ENCODE measurements at regions not wholly inside any gene's neighbourhood (a gene's known extent, or its start where the extent isn't known, plus 50 kb on each side); places are given as distances from the start of the nearest gene placed in this dataset.

DNA sequence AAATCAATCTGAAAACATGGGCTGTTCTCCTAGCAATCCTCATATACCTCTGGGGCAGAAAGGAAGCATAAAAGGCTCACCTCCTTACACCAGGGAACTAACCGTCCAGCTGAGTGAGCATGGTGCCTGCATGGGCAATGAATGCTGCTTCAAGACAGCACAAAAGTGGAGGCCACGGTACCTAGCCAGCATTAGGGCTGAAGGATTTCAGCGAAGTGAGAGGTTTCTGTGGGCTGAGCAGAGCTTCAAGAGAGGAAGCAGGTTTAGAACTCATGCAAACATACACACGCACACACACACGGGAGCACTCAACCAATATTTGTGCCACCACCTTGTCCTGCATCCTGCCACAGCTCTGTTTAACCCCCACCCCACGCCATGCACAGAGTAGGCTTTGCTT lies 838.5 kb upstream of the TMEM132C start:
- no peak overlapping the region for H3K27ac Mint-ChIP-seq (ENCODE audit: unreplicated experiment)
- intact Hi-C loops (cut with micrococcal nuclease; ENCODE audit: unreplicated experiment) = no loop called here
- no peaks in the 10 kb centered on the region for H3K4me1 Mint-ChIP-seq (ENCODE audit: low read depth, unreplicated experiment)
- no peak for DNase-seq
- no peak overlapping the region for H3K4me3 Mint-ChIP-seq (ENCODE audit: low read depth, unreplicated experiment)
- no TSS peak for BruUV-seq (replicated peaks)
- TF ChIP-seq, protein P1, sequence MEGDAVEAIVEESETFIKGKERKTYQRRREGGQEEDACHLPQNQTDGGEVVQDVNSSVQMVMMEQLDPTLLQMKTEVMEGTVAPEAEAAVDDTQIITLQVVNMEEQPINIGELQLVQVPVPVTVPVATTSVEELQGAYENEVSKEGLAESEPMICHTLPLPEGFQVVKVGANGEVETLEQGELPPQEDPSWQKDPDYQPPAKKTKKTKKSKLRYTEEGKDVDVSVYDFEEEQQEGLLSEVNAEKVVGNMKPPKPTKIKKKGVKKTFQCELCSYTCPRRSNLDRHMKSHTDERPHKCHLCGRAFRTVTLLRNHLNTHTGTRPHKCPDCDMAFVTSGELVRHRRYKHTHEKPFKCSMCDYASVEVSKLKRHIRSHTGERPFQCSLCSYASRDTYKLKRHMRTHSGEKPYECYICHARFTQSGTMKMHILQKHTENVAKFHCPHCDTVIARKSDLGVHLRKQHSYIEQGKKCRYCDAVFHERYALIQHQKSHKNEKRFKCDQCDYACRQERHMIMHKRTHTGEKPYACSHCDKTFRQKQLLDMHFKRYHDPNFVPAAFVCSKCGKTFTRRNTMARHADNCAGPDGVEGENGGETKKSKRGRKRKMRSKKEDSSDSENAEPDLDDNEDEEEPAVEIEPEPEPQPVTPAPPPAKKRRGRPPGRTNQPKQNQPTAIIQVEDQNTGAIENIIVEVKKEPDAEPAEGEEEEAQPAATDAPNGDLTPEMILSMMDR (IDR thresholded peaks at IDR 0.05; ENCODE audit: unreplicated experiment) = no peak
- no peaks in the 10 kb centered on the region for H3K36me3 Mint-ChIP-seq (ENCODE audit: insufficient read depth, unreplicated experiment)
- CTCF ChIA-PET = no interaction called here
- H3K27me3 Mint-ChIP-seq (ENCODE audit: unreplicated experiment) = no peaks in the 10 kb centered on the region
- H3K9me3 Mint-ChIP-seq (ENCODE audit: low read depth, unreplicated experiment) = peaks cover 20% of the 10 kb centered on the region

GRCh38 chr12:127429551-127430285 lies 837.3 kb upstream of the TMEM132C start:
- intact Hi-C loops (cut with micrococcal nuclease; ENCODE audit: unreplicated experiment) = no loop called here
- H3K4me1 Mint-ChIP-seq (ENCODE audit: low read depth, unreplicated experiment) = no peaks in the 10 kb centered on the region
- no peak overlapping the region for H3K4me3 Mint-ChIP-seq (ENCODE audit: low read depth, unreplicated experiment)
- no peaks in the 10 kb centered on the region for H3K36me3 Mint-ChIP-seq (ENCODE audit: insufficient read depth, unreplicated experiment)
- no TSS peak for BruUV-seq (replicated peaks)
- H3K9me3 Mint-ChIP-seq (ENCODE audit: low read depth, unreplicated experiment) = peaks cover 20% of the 10 kb centered on the region
- TF ChIP-seq, protein P1 (IDR thresholded peaks at IDR 0.05; ENCODE audit: unreplicated experiment) = no peak
- H3K27ac Mint-ChIP-seq (ENCODE audit: unreplicated experiment) = no peak overlapping the region
- no peak for DNase-seq
- CTCF ChIA-PET = no interaction called here
- no peaks in the 10 kb centered on the region for H3K27me3 Mint-ChIP-seq (ENCODE audit: unreplicated experiment)

GRCh38 chr12:127430401-127430800 lies 836.6 kb upstream of the TMEM132C start:
- Mint-ChIP-seq H3K27ac (ENCODE audit: unreplicated experiment) (no peak overlapping the region), H3K36me3 (ENCODE audit: insufficient read depth, unreplicated experiment) (no peaks in the 10 kb centered on the region), H3K27me3 (ENCODE audit: unreplicated experiment) (no peaks in the 10 kb centered on the region), H3K4me3 (ENCODE audit: low read depth, unreplicated experiment) (no peak overlapping the region), H3K4me1 (ENCODE audit: low read depth, unreplicated experiment) (no peaks in the 10 kb centered on the region), H3K9me3 (ENCODE audit: low read depth, unreplicated experiment) (peaks cover 22% of the 10 kb centered on the region)
- no peak for DNase-seq
- intact Hi-C loops (cut with micrococcal nuclease; ENCODE audit: unreplicated experiment) = no loop called here
- TF ChIP-seq, protein P1 (IDR thresholded peaks at IDR 0.05; ENCODE audit: unreplicated experiment) = no peak
- CTCF ChIA-PET = no interaction called here
- no TSS peak for BruUV-seq (replicated peaks)

- H3K4me1 Mint-ChIP-seq (ENCODE audit: low read depth, unreplicated experiment) = no peaks in the 10 kb centered on the region
- CTCF ChIA-PET = no interaction called here
- H3K9me3 Mint-ChIP-seq (ENCODE audit: low read depth, unreplicated experiment) = peaks cover 22% of the 10 kb centered on the region
These were observed 835.8 kb upstream of the TMEM132C start for GRCh38 chr12:127431177-127431576.

More at GRCh38 chr12:127431177-127431576, 835.8 kb upstream of the TMEM132C start:
- no peak overlapping the region for H3K27ac Mint-ChIP-seq (ENCODE audit: unreplicated experiment)
- no TSS peak for BruUV-seq (replicated peaks)
- no peaks in the 10 kb centered on the region for H3K36me3 Mint-ChIP-seq (ENCODE audit: insufficient read depth, unreplicated experiment)
- TF ChIP-seq, protein P1 (IDR thresholded peaks at IDR 0.05; ENCODE audit: unreplicated experiment) = no peak
- no peaks in the 10 kb centered on the region for H3K27me3 Mint-ChIP-seq (ENCODE audit: unreplicated experiment)
- H3K4me3 Mint-ChIP-seq (ENCODE audit: low read depth, unreplicated experiment) = no peak overlapping the region
- intact Hi-C loops (cut with micrococcal nuclease; ENCODE audit: unreplicated experiment) = no loop called here
- DNase-seq = no peak
